Prostate gland (tissue), 2 donors: ENCODE measurements at regions not wholly inside any gene's neighbourhood (a gene's known extent, or its start where the extent isn't known, plus 50 kb on each side); places are given as distances from the start of the nearest gene placed in this dataset.

Experiments used
- POLR2AphosphoS5 ChIP-seq: sonication (generic); formaldehyde crosslinking; IDR thresholded peaks from one replicate; pipeline ENCODE4 v1.6.1; 2017; ENCODE audit warnings: antibody characterized with exemption
- TF ChIP-seq, protein P1 (sequence below), 4 experiments: fragments of 200-600 bp in 2 of 4; fragments of 450-650 bp in 2 of 4; sonication (generic) in 2 of 4; IDR thresholded peaks; 1 replicate in 3 of 4; 2 replicates in 1 of 4; pipeline ENCODE4 v1.5.1; 2016 to 2019; ENCODE audit warnings: antibody characterized with exemption in 4 of 4, mild to moderate bottlenecking in 2 of 4, moderate library complexity in 2 of 4

DNA sequence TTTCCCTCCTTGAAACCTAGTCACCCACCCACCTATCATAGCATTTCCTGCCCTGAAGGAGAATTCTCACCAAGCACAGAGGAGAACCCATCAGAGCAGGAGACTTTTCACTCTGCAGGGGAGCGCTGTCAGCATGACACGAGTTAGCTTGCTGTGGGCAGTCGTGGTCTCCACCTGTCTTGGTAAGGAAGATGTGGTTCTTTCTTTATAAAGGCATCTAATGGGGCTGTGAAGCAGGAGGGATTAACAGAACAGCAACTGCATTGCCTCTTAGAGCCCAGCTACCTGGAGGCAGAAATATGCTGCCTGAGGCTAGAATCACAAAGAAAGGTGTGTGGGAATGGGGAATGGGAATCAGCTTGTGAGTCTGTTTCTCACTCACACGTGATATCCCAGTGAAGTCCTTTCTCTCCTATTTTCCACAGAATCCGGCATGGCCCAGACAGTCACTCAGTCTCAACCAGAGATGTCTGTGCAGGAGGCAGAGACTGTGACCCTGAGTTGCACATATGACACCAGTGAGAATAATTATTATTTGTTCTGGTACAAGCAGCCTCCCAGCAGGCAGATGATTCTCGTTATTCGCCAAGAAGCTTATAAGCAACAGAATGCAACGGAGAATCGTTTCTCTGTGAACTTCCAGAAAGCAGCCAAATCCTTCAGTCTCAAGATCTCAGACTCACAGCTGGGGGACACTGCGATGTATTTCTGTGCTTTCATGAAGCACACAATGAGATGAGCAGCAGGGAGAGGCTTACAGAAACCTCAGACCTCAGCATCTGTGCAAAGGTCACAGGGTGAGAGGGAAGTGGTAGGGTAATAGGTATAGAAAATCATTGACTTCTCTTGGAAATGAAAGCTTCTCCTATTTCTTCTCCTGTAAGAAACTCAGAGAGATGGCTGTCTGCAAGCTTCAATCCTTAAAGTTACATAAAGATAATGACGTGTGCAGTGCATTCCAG, 316.9 kb downstream of the DAD1 start:
- TF ChIP-seq, protein P1, sequence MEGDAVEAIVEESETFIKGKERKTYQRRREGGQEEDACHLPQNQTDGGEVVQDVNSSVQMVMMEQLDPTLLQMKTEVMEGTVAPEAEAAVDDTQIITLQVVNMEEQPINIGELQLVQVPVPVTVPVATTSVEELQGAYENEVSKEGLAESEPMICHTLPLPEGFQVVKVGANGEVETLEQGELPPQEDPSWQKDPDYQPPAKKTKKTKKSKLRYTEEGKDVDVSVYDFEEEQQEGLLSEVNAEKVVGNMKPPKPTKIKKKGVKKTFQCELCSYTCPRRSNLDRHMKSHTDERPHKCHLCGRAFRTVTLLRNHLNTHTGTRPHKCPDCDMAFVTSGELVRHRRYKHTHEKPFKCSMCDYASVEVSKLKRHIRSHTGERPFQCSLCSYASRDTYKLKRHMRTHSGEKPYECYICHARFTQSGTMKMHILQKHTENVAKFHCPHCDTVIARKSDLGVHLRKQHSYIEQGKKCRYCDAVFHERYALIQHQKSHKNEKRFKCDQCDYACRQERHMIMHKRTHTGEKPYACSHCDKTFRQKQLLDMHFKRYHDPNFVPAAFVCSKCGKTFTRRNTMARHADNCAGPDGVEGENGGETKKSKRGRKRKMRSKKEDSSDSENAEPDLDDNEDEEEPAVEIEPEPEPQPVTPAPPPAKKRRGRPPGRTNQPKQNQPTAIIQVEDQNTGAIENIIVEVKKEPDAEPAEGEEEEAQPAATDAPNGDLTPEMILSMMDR (IDR thresholded peaks at IDR 0.05): no peak
- TF ChIP-seq POLR2AphosphoS5: no peak
